GM03348 (cell line): ENCODE measurements at regions not wholly inside any gene's neighbourhood (a gene's known extent, or its start where the extent isn't known, plus 50 kb on each side); places are given as distances from the start of the nearest gene placed in this dataset.

ENCODE experiments used
- DNase-seq: peaks from one replicate; pipeline ENCODE4 v3.0.0; 2012; ENCODE audit warnings: low spot score

DNA sequence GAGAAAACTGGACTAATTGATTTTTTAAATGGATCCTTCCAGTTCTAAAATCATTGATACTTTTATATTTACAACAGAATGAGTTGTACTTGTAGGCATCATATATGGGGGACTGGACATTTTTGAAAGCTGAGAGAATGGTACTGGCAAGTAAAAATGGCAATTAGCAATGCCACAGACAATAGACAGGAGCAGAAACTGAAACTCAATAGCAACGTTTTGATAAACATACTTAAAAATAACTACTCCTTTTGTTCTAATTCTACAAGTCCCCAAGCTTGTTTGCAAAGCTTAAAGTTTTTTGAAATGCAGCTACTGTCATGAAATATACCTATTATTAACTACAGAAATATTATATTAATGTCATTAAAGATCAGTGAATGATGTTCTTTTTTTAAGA is 52.8 kb upstream of the FBXL7 start:
- DNase-seq, result no peak

DNA sequence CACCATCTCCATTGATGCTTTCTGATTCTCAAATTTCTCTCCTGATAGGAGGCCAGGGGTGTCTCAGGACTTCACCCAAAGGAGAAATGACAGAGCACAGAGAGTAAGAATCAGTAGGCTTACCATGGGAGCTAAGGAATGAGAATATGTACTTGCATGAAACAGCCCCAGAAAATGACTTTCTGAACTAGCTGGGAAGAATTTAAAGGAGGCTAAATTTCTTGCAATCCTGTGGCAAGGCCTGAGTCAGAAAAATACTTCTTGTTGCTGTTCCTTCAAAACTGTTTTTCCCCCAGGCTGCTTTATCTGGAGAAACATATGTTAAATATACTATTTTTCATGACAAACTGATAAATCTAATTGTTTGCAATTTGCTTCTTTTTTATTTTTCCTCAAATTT is 53.4 kb upstream of the FBXL7 start:
- peak; percentile 51 for DNase-seq

DNA sequence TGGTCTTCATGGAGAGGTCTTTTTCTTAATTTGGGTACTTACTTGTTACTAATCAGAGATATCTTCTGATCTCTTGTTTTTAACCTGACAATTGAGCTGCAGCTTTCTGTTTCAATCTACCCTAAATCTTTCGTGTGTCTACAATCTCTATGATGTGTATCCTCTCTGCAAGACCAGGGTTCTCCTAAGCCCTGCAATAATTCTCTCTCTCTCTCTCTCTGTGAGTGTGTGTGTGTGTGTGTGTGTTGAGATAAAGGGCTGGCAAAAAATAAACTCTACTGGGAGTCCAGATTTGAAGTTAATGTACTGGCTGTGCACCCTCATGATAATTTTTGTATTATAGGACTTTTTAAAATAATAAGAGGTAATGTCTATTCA is 57.8 kb upstream of the FBXL7 start:
- no peak for DNase-seq

DNA sequence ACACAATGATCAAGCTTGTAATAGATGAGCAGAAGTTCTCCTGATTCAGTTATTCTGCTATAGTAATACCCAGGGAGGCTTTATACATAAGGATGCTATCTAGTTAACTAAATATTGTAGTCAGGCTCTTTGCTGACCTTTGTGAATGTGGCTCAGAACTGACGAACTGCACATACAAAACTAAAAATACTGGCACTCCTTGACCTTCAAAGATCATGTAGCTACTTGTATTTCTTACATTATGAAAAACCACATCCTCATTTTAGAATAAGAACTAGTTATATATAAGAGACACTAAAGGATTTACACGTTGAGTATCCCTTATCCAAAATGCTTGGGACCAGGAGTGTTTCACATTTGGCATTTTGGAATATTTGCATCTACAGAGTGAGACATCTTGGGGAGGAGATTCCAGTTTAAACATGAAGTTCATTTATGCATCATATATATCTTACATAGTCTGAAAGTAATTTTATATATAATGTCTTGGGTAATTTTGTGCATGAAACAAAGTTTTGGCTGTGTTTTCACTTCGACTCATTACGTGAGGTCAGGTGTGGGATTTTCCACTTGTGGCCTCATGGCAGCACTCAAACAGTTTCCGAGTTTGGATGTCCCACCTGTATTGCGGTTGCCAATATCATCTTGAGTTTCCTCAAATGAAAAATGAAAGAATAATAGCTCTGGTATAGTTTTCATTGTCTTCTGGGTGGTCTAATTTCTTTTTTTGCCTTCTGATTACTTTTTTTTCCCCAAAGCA is 58.4 kb upstream of the FBXL7 start:
- DNase-seq, result no peak

DNA sequence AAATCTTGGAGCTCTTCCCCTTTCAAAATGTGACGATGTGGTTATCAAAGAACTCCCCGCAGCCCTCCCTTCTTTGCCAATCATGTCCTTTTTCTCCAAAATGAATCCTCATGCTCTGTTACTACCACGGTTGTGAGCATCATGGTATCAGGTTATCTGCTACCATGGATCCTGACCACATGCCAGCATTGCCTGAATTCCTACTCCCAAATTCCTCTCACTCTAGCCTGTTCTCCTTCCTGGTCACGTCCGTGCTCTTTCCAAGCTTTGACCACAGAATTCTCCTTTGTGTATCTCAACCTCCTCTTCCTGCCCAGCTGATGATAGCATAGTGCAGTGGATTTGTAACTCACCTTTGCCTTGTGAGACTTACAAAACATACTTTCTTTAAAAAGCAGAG is 59.5 kb upstream of the FBXL7 start:
- DNase-seq, result peak; percentile 6

DNA sequence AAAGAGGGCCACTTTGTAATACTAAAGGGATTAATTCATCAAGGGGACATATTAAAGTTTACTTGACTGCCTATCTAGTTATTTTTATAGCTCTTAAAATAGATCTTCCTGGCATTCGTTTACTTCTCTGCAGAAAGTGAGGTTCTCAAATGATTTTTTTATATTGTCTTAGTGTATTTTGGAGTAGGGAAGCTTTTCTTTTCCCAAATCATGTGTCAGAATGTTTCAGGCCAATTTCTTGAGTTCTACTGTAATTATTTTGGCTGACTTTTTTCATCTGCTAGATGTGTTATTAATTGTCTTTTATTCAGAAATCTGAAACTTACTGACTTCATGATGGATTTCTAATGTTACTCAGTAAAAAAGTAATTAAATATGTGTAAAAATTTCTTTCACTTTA is 60.2 kb upstream of the FBXL7 start:
- DNase-seq, result no peak

DNA sequence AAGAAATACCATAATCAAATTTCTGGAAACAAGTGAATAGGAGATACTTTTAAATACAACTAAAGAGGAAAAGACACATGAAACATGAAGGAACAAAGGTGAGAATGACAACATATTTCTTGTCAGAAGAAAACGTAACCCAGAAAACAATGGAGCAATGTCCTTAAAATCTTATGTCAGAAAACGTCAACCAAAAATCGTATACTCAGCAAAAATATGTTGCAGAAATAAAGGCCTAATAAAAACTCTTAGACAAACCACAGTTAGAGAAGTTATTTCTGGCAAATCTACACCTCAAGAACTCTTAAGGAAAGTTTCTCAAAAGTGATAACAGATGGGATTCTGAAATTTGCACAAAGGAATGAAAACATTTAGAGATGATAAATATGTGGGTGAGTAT is 66.3 kb upstream of the FBXL7 start:
- DNase-seq, result no peak

DNA sequence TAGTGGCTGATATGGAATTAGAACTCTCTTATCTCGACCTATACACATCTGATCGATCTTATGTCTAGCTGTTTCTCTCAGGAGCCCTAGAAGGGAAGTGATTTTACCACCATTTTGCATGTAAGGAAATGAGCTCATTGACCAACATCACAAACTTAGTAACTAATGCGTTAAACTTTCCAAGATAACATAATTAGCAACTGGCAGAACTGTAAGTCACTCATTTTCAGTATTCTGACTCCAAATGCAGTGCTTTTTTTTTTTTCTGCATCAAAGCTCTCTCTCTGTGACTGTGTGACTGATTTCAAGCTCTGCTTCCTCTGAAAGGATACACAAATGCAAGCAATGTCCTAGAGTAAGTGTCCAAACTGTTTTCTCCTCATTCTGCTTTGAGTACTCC is 68.1 kb upstream of the FBXL7 start:
- no peak for DNase-seq

DNA sequence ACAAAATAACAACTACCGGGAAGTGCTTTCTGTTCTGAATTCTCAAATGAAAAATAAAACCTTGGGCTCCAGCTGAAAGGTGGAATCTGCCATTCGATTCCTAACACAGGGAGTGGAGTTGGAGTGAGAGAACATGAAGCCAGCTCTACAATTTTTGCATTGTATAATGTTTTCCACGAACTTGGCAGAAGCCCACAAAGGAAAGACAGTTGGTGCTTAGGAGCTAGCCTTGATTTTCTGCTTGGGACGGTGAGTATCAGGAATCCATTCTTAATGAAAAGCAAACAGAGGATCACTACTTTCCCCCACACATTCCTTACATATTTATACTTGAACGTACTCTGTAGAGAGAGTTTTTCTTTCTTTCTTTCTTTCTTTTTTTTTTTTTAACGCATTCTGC is 74.2 kb upstream of the FBXL7 start:
- DNase-seq, result peak; percentile 20

DNA sequence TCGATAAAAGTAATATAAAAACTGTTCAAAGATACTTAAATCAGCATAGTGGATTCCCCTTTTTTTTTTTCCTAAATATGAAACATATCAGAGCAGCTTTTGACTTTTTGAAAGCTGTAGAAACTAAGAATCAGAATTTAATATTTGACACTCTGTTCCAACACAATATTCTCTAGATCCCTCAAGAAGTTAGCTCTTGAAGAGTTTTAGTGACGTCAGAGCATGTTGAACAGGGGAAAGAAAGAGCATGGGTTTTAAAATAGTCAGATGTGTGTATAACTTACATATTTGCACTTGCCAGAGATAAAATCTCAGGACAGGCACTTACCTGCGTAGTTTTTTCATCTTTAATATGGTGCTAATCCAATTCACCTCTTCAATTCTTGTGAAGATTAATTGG is 75.2 kb upstream of the FBXL7 start:
- no peak for DNase-seq

DNA sequence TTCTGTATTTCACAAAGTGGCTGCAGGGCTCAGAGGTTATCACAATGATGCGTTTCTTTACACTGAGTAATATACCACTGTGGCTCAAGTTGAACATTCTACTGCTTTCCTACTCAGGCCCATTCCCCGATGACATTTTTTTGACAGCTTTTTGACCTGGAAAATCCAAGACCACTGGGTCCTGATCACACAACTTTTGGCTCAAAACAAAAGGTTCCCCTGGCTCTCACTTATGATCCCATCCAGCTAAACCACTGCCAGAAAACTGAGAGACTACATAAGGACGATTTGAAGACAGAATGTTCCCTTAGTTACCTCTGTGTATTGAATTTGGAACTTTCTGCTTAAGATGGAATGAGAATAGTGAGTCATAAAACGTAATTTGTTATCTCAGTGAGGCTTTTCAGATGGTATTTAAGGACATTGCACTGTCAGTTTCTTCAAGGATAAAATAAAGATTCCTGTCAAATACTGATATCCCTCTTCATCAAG is 78.0 kb upstream of the FBXL7 start:
- no peak for DNase-seq

DNA sequence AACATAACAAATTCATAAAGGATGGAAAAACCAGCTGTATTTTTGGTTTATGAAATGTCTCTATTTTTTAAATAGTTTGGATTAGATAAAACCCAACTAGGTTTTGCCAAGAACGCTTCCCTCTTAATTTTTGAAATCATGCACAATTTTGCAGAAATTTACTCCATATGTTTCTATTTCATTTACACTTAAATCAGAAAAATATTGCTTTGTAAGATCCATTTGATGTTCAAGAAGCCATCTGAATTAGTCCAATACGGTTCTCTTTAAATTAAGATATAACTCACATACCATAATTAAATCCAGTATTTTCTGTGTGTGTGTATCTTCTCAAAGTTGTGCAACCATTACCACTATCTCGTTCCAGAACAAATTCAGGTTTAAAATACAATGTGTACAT is 78.6 kb upstream of the FBXL7 start:
- no peak for DNase-seq

DNA sequence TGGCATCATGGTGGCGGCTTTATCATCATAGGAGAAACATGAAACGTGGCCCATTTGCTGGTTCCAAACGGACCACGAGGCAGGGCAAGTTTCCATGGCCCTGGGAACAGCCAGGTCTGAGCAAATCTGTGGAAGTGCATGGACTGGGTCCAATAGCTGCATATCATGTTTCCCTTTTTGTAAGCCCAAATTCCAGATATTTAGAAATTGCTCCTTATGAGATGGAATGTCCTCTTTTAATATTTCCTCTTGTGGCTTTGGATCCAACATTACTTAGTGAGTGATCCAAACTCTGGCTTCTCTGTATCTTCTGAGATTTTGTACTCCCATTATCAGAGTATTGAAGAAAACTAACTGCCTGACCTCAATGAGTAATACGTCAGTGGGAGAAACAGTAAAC is 79.8 kb upstream of the FBXL7 start:
- DNase-seq, result no peak

DNA sequence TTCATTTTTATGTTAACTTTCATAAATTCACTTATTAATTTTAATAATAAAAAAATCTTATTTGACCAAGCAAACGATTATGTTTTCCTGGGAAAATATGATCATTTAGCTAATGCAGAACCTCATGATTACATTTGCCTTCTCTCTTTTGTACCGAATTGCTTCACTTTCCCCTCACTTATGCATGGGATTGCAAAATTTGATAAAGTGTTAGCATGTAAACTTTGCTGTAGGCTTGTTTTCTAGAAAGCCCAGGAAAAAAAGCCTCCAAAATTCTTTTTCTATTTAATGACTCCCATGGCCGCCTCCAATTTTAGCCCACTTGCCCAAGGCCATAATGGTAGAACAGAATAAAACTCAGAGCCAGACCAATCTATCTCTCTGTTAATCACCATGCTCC is 82.8 kb upstream of the FBXL7 start:
- DNase-seq, result no peak

DNA sequence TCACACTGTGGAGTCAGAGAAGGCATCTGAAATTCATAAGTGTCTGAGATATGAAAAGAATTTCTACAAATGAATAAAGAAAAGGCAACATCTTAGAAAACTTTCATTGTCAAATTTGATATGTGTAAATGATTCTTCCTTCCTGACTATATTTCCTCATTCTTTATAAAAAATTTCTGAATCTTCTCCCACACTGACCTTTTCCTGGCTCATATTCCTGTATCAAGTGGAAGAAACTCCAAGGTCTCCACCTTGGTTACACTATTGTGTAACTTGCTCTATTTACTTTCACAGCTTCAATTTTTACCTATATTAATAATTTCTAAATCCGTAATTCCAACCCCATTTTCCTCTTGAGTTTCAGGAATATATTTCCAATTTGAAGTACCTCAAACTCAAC is 93.5 kb upstream of the FBXL7 start:
- no peak for DNase-seq

DNA sequence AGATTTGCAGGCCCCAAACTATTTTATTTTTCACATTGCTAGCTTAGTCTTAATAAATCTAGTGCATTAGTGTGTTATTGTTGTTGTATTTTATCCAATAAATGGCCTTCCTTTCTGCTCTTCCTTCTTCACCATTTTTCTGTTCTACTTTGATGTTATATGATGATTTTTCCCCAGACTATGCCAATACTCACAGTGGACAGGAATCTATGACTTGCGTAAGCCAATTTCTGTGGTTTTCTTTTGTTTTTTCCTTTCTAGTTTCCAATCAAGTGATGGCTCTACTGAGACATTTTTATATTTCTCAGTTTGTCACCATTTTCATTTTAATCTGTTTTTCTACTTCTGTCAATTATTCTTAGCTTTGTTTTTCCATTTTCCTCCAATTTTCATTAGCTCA is 106.8 kb upstream of the FBXL7 start:
- DNase-seq, result no peak

DNA sequence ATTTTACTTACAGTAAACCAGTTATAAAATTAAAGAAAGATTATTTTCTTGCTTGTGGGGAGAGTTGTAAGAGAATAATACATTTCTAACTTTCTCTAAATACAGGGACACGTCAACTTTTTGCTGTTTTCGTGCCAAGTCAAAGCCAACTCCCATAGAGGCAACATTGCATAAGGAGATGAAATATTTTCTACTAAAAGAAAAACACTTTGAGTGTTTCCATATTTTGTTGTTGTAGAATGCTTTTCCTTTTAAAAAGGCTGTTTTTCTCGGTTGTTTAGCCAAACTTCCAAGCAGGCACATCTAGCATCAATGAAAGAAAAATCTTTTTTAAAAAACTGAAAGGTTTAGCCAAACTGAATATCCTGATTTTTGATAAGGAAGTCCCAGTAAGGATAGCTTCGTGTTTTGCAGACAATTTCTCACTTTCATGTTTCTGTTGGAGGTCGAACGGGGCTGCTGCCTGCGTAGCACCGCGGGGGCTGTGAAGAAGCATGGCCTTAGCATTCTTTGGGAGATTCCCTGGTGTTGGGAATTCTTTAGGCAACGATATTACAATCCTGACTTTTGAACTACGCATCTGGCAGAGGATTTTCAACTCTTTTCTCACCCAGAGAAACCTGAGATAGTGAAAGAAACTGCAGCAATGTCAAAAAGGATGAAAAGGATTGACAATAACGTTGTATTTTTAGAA is 108.1 kb upstream of the FBXL7 start:
- peak; percentile 40 for DNase-seq

DNA sequence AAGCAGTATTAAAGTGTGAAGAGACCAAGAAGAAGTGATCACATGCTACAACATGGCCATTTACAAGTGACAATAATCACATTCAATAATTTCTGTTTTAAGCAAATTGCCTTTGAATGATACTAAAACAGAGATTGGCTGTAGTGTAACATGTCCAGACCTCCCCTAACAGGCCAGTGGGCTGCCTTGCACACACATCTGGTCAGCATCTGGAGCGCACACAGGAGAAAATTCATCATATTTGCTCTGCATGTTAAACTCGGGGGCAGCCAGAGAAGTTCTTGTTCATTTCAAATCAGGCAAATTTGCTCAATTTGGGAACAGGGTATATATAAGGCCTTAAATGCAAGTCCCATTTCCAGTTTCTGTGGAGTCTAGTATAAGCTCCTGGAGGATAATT is 111.1 kb upstream of the FBXL7 start:
- no peak for DNase-seq

DNA sequence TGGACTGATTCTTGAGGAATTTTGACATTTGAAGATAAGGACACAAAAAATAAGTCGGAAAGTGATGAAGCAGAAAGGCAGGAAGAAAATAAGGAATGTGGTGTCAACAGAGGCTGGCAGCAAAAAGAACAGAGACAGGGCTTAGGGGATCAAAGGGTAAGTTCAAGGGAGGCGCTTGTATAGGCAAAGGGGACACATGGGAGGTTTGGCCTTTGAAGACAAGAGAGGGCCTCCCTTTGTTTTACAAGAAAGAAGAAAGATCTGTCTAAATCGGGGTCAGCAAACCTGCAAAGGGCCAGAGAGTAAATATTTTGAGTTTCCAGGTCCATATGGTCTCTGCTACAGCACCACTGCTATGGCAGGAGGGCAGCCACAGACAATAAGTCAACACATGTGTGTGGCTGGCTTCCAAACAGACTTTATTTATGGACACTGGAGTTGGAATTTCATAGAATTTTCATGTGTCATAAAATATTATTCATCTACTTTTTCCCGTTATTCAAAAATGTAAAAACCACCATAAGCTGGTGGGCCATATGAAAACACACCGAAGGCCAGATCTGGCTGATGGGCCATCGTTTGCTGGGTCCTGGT is 112.0 kb upstream of the FBXL7 start:
- DNase-seq, result no peak

DNA sequence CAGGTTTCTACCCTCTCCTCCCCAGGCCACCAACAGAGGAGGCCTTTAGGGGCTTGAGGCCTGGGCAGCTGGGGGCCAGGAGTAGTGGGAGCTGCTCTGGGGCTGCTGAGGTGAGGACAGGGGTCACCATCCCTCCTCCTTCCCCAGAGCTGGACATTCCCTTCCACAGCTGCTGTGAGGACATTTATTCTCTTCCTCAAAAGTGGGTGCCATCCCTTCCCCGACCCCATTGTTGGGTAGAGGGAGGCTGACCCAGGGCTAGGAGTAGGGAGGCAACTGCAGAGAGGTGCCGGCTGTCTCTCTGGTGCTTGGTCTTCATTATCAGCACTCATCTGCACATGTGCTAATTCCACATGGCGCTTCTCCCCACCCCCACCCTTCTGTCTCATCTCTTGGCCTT is 113.9 kb upstream of the FBXL7 start:
- no peak for DNase-seq

DNA sequence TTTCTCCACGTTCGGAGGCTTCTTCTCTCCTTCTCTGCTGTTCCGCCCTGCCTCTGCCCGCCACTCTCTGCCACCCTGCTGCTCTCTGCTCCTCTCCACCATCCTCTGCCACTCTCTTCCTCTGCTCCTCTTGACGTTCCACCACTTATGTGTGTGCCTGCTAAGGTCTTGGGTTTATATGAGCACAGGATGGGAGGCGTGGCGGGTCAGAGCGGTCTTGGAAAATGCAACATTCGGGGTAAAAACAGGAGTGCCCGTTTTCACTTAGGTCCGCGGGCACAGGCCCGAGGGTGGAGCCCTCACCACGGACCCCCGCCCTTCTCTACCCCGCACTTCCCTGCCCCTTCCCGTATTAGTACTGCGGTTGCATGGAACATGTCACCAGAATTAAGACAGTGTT is 114.4 kb upstream of the FBXL7 start:
- no peak for DNase-seq

DNA sequence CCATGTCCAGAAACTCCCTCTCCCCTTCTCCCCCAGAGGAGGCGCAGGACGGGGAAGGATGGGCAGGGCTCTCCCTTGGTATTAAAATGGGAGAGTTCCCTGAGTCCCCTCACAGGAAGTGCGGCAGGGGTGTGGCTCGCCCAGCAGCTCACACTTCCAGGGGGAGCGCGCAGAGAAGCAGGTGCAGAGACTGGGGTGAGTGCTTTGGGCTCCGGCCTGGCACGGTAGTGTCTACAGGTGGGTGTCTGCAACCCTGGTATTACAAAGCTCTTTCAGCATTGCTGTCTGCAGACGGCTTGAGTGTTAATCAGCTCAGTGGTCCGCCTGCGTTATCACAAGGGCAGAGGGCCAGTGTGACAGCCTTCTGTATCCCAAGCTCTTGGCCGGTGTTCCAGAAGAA is 114.9 kb upstream of the FBXL7 start:
- no peak for DNase-seq

DNA sequence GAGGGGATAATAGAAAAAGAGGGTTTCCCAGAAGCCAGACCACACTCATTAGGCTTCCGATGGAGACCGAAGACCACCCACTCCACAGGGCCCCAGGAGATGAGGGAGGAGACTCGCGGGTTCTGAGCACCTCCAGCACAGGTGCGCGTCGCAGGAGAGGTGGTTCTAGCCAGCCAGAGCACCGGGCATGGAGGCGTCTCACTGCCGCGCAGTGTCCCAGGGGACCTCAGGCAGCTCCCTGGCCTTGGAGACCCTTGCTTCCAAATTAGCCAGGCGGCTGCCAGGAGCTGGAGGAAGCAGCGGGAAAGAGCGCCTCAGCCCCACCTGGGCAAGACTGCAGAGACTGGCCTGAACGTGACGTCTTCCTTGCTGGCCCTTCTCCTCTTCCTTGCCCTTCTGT is 115.4 kb upstream of the FBXL7 start:
- DNase-seq, result no peak

DNA sequence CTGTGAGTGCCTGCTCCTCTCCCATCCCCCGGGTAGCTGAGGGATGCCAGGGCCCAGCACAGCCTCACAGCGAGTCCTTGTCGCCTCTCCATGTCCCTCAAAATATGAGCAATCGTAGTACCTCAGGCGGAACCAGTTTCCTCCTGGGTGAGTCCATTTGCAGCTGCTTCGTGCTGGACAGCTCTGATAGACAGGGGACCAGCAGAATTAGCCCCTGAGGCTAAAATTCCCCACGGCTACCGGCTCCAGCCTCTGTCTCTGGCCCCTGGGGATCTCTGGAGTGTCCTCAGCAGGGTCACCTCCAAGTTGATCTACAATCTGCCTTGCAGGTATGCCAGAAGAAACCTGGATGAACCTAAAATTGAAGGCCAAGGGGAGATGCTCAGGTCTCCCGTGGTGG is 115.8 kb upstream of the FBXL7 start:
- no peak for DNase-seq
